ENCODE measurements at regions not wholly inside any gene's neighbourhood (a gene's known extent, or its start where the extent isn't known, plus 50 kb on each side); places are given as distances from the start of the nearest gene placed in this dataset.

DNA sequence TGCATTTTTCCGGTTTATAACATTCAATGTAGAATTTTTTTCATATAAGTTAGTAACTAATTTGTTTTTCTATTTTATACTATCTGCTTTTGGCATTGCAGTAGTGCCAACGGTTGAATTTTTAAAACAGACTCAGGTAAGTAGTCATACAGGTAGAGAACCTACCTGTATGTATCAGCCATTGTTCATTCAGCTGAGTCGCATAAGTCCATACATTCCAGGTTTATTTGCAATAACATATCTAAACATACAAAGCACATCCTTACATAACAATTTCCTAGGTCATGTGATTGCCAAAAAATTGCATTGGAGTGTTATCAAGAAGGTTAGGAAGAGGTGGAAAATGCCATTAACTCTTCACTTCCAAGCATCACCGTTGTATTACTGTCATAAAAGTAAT, 1059.3 kb upstream of the CNTN5 start:
- H3K4me3 ChIP-seq: no peak overlapping the region
- H3K36me3 ChIP-seq (ENCODE audit: low read depth): no peaks in the 10 kb centered on the region
- no peak overlapping the region for H3K4me2 ChIP-seq
- no peaks in the 10 kb centered on the region for H3K79me2 ChIP-seq (ENCODE audit: low read depth)
- H2AFZ ChIP-seq: no peak overlapping the region
- H3K4me1 ChIP-seq (replicated peaks; ENCODE audit: insufficient read depth): peaks cover 10% of the 10 kb centered on the region
- DNase-seq: no peak
- H3K9me2 ChIP-seq (ENCODE audit: insufficient read depth): no peaks in the 10 kb centered on the region; the same call in 1 of the 2 replicates
- intact Hi-C loops (cut with micrococcal nuclease; ENCODE audit: unreplicated experiment): no loop called here
- no peaks in the 10 kb centered on the region for H3K27me3 ChIP-seq (ENCODE audit: insufficient read depth, low read depth)
- ChIA-PET POLR2A (ENCODE audit: unreplicated experiment) (no interaction called here), CTCF (no interaction called here)
- TF ChIP-seq EZH2 (IDR thresholded peaks at IDR 0.05; ENCODE audit: low read depth): no peak
- TF ChIP-seq, protein P1, sequence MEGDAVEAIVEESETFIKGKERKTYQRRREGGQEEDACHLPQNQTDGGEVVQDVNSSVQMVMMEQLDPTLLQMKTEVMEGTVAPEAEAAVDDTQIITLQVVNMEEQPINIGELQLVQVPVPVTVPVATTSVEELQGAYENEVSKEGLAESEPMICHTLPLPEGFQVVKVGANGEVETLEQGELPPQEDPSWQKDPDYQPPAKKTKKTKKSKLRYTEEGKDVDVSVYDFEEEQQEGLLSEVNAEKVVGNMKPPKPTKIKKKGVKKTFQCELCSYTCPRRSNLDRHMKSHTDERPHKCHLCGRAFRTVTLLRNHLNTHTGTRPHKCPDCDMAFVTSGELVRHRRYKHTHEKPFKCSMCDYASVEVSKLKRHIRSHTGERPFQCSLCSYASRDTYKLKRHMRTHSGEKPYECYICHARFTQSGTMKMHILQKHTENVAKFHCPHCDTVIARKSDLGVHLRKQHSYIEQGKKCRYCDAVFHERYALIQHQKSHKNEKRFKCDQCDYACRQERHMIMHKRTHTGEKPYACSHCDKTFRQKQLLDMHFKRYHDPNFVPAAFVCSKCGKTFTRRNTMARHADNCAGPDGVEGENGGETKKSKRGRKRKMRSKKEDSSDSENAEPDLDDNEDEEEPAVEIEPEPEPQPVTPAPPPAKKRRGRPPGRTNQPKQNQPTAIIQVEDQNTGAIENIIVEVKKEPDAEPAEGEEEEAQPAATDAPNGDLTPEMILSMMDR (conservative IDR thresholded peaks at IDR 0.05): no peak
- H4K20me1 ChIP-seq (ENCODE audit: insufficient read depth): no peaks in the 10 kb centered on the region
- no peak overlapping the region for H3K27ac ChIP-seq
- no TSS peak for BruUV-seq (replicated peaks)
- no peaks in the 10 kb centered on the region for H3F3A ChIP-seq (ENCODE audit: insufficient read depth, low read depth)
- H3K9me3 ChIP-seq (ENCODE audit: insufficient read depth, low read depth): no peaks in the 10 kb centered on the region

DNA sequence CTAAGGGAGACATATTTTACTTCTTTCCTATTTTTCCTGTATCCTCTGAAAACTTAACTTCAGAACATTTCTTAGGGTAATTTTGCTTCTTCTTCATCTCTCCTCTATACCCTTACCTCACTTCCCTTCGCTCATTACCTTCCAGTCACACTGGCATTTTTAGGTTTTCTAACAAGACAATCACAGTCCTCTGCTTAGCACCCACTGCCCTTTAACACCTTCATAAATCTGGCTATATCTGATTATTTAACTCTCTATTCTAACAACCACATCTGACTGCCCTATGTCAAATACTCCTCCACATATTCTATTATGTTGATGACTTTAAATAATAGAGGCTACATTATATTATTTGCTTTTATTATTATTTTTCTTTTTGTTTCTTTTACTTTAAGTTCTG, 1058.0 kb upstream of the CNTN5 start:
- H3K27ac ChIP-seq: no peak overlapping the region
- H4K20me1 ChIP-seq (ENCODE audit: insufficient read depth): no peaks in the 10 kb centered on the region
- no peaks in the 10 kb centered on the region; the same call in 1 of the 2 replicates for H3K9me2 ChIP-seq (ENCODE audit: insufficient read depth)
- peaks cover 16% of the 10 kb centered on the region for H3K4me1 ChIP-seq (replicated peaks; ENCODE audit: insufficient read depth)
- no peaks in the 10 kb centered on the region for H3K27me3 ChIP-seq (ENCODE audit: insufficient read depth, low read depth)
- intact Hi-C loops (cut with micrococcal nuclease; ENCODE audit: unreplicated experiment): no loop called here
- H2AFZ ChIP-seq: no peak overlapping the region
- H3K4me2 ChIP-seq: no peak overlapping the region
- BruUV-seq (replicated peaks): no TSS peak
- H3K36me3 ChIP-seq (ENCODE audit: low read depth): no peaks in the 10 kb centered on the region
- POLR2A ChIA-PET (ENCODE audit: unreplicated experiment): interaction anchor here (0.8 kb wide), 1 partner anchor 12 kb away, joined by 14 read pairs; no protein-coding TSS in a partner anchor
- CTCF ChIA-PET: no interaction called here
- no peaks in the 10 kb centered on the region for H3F3A ChIP-seq (ENCODE audit: insufficient read depth, low read depth)
- no peaks in the 10 kb centered on the region for H3K79me2 ChIP-seq (ENCODE audit: low read depth)
- TF ChIP-seq, protein P1 (conservative IDR thresholded peaks at IDR 0.05): no peak
- H3K4me3 ChIP-seq: no peak overlapping the region
- no peak for DNase-seq
- no peaks in the 10 kb centered on the region for H3K9me3 ChIP-seq (ENCODE audit: insufficient read depth, low read depth)

DNA sequence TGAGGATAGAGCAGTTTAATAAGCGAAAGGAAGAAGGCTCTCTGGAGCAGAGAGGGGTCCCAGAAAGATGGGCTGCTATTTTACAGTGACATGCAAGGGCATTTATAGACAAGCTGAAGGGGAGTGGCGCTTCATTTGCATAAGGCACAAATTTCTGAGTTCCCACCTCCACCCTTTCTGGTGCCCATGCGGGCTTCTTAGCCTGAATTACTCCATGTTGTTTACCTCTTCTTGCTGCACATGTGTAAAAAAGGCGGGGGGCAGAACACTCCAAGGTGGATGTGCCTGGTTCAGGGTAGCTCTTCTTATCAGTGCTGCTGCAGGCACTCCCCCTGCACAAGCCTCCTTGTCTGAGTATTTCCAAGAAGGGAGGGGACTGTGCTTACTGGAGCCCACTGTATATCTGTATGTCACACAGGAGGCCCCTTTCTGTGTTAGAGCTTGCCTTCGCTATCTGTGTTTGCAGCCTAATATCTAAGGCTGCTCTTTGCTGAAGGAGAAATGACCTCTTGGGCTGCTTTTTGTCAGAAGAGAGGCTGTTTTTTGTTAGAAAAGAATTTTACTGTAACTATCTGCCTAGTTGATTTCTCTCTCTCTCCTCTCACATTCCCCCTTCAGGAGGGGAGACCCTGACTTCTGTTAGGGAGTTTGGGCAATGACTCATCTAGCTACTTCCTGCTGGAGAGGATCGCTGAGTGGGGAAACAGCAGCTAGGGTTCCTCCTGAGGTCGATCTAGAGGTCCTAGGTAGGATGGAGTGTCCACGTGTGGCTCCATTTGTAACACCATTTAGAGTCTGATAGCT, 1057.0 kb upstream of the CNTN5 start:
- Histone ChIP-seq H2AFZ (no peak overlapping the region), H3K9me3 (ENCODE audit: insufficient read depth, low read depth) (no peaks in the 10 kb centered on the region), H3K4me1 (replicated peaks; ENCODE audit: insufficient read depth) (peaks cover 16% of the 10 kb centered on the region), H3F3A (ENCODE audit: insufficient read depth, low read depth) (no peaks in the 10 kb centered on the region), H3K4me3 (no peak overlapping the region), H3K79me2 (ENCODE audit: low read depth) (no peaks in the 10 kb centered on the region), H3K9me2 (ENCODE audit: insufficient read depth) (no peaks in the 10 kb centered on the region; the same call in 1 of the 2 replicates), H3K4me2 (no peak overlapping the region), H3K27me3 (ENCODE audit: insufficient read depth, low read depth) (no peaks in the 10 kb centered on the region), H3K27ac (no peak overlapping the region), H4K20me1 (ENCODE audit: insufficient read depth) (no peaks in the 10 kb centered on the region), H3K36me3 (ENCODE audit: low read depth) (no peaks in the 10 kb centered on the region)
- no TSS peak for BruUV-seq (replicated peaks)
- no peak for DNase-seq
- POLR2A ChIA-PET (ENCODE audit: unreplicated experiment): no interaction called here
- TF ChIP-seq EZH2 (IDR thresholded peaks at IDR 0.05; ENCODE audit: low read depth): no peak
- TF ChIP-seq, protein P1 (conservative IDR thresholded peaks at IDR 0.05): no peak
- intact Hi-C loops (cut with micrococcal nuclease; ENCODE audit: unreplicated experiment): no loop called here
- CTCF ChIA-PET: no interaction called here

Data from PC-9 (cell line).